ENCODE measurements at regions not wholly inside any gene's neighbourhood (a gene's known extent, or its start where the extent isn't known, plus 50 kb on each side); places are given as distances from the start of the nearest gene placed in this dataset.

- no peaks in the 10 kb centered on the region for H3K9me3 ChIP-seq
- POLR2A ChIA-PET: interaction anchor here (0.6 kb wide), 1 partner anchor 652 kb away, joined by 3 read pairs; no protein-coding TSS in a partner anchor
- DNase-seq (ENCODE audit: low read depth in 1 of 2, low spot score in 1 of 2) (no peak), ATAC-seq (no peak), FAIRE-seq (no peak)
- no peaks in the 10 kb centered on the region for H3K4me1 ChIP-seq
- TF ChIP-seq FOXS1 (CRISPR knock-in tag; IDR thresholded peaks at IDR 0.05): no peak
- no peak for TF ChIP-seq CHD4 (IDR thresholded peaks at IDR 0.05; ENCODE audit: borderline replicate concordance)
- no peak for TF ChIP-seq SREBF2 (IDR thresholded peaks at IDR 0.05)
- TF ChIP-seq KDM5A (IDR thresholded peaks at IDR 0.05): no peak
- no peak for TF ChIP-seq RNF2 (IDR thresholded peaks at IDR 0.05; ENCODE audit: borderline replicate concordance, low read depth)
- TF ChIP-seq SMC3 (IDR thresholded peaks at IDR 0.05): no peak
- no peak for TF ChIP-seq HMGXB4 (CRISPR knock-in tag; IDR thresholded peaks at IDR 0.05; ENCODE audit: borderline replicate concordance)
- no peak for TF ChIP-seq ZSCAN20 (CRISPR knock-in tag; IDR thresholded peaks at IDR 0.05)
- no peak for TF ChIP-seq ZNF302 (CRISPR knock-in tag; IDR thresholded peaks at IDR 0.05)
- TF ChIP-seq HDAC2 (IDR thresholded peaks at IDR 0.05): no peak
- TF ChIP-seq E2F6 (IDR thresholded peaks at IDR 0.05; ENCODE audit: borderline replicate concordance, low read depth): no peak
- no peak for TF ChIP-seq HOXB5 (CRISPR knock-in tag; IDR thresholded peaks at IDR 0.05)
- TF ChIP-seq ZFP36 (IDR thresholded peaks at IDR 0.05; ENCODE audit: borderline replicate concordance, partially characterized antibody): no peak
- no peak for TF ChIP-seq ESRRA (IDR thresholded peaks at IDR 0.05; ENCODE audit: borderline replicate concordance, low read length)
- no peak for TF ChIP-seq MAX (IDR thresholded peaks at IDR 0.05)
- no peak for TF ChIP-seq POLR2A (IDR thresholded peaks at IDR 0.05; ENCODE audit: low read length)
- TF ChIP-seq NFE2L2 (conservative IDR thresholded peaks at IDR 0.05; ENCODE audit: low read length): no peak
- no peak for TF ChIP-seq RARB (CRISPR knock-in tag; IDR thresholded peaks at IDR 0.05)
- TF ChIP-seq TFCP2L1 (CRISPR knock-in tag; IDR thresholded peaks at IDR 0.05): no peak
- no peak for TF ChIP-seq JUNB (IDR thresholded peaks at IDR 0.05)
- WGBS (ENCODE audit: missing lambda C conversion rate): 20% methylated on average over 1 of the region's 1 CpG
- H3K27ac ChIP-seq: no peak overlapping the region
- no peak overlapping the region for H3K4me2 ChIP-seq
- H3K4me3 ChIP-seq: no peak overlapping the region
- CTCF ChIA-PET: no interaction called here
These were observed 113.9 kb upstream of the ADAMTSL1 start for GRCh38 chr9:18360005-18360404.

- H3K27ac ChIP-seq: no peak overlapping the region
- H3K4me1 ChIP-seq: no peaks in the 10 kb centered on the region
- 41% methylated on average over 2 of the region's 2 CpGs for WGBS (ENCODE audit: missing lambda C conversion rate)
- FAIRE-seq (no peak), ATAC-seq (no peak), DNase-seq (ENCODE audit: low read depth in 1 of 2, low spot score in 1 of 2) (no peak)
- TF ChIP-seq HMGXB4 (CRISPR knock-in tag; IDR thresholded peaks at IDR 0.05; ENCODE audit: borderline replicate concordance) (no peak), ZSCAN20 (CRISPR knock-in tag; IDR thresholded peaks at IDR 0.05) (no peak), ZC3H11A (IDR thresholded peaks at IDR 0.05) (no peak), SREBF2 (IDR thresholded peaks at IDR 0.05) (no peak), CEBPB (IDR thresholded peaks at IDR 0.05) (no peak), ELK1 (IDR thresholded peaks at IDR 0.05; ENCODE audit: low read depth, low read length) (no peak), HOXB5 (CRISPR knock-in tag; IDR thresholded peaks at IDR 0.05) (no peak), PBX3 (IDR thresholded peaks at IDR 0.05) (no peak), NR3C1 (IDR thresholded peaks at IDR 0.05) (no peak), EHMT2 (IDR thresholded peaks at IDR 0.05; ENCODE audit: low read depth) (no peak), FOSL2 (IDR thresholded peaks at IDR 0.05) (no peak), FOSL2 (CRISPR knock-in tag; IDR thresholded peaks at IDR 0.05) (no peak), PHF8 (IDR thresholded peaks at IDR 0.05; ENCODE audit: borderline replicate concordance, low read depth) (no peak), TP53 (CRISPR knock-in tag; IDR thresholded peaks at IDR 0.05) (no peak), GATA3 (IDR thresholded peaks at IDR 0.05; ENCODE audit: borderline replicate concordance) (no peak), NPAS2 (CRISPR knock-in tag; IDR thresholded peaks at IDR 0.05; ENCODE audit: borderline replicate concordance) (no peak)
- H3K4me2 ChIP-seq: no peak overlapping the region
- CTCF ChIA-PET: no interaction called here
- POLR2A ChIA-PET: no interaction called here
- no peak overlapping the region for H3K4me3 ChIP-seq
- no peaks in the 10 kb centered on the region for H3K9me3 ChIP-seq
These were observed 112.3 kb upstream of the ADAMTSL1 start for GRCh38 chr9:18361646-18362045.

All from A549 (cell line).